WERI-Rb-1 (cell line): ENCODE measurements at regions not wholly inside any gene's neighbourhood (a gene's known extent, or its start where the extent isn't known, plus 50 kb on each side); places are given as distances from the start of the nearest gene placed in this dataset.
A peak's percentile ranks its signal among the peaks of the same experiment; 100 is the strongest.

ENCODE experiments used
- DNase-seq: peaks from one replicate; pipeline ENCODE4 v3.0.0-alpha.2; 2020
- H3K27ac ChIP-seq: fragments of 250-450 bp; sonication (Bioruptor Pico); 2 replicates; pipeline ENCODE4 v1.5.1; 2020; ENCODE audit warnings: mild to moderate bottlenecking, moderate library complexity
- H3K27me3 ChIP-seq: fragments of 250-450 bp; sonication (Bioruptor Pico); 2 replicates; pipeline ENCODE4 v1.5.1; 2021; ENCODE audit warnings: mild to moderate bottlenecking, low read depth, moderate library complexity; ENCODE audit not compliant: insufficient read depth, severe bottlenecking
- H3K36me3 ChIP-seq: fragments of 250-450 bp; sonication (Bioruptor Pico); 2 replicates; pipeline ENCODE4 v1.5.1; 2020; ENCODE audit warnings: mild to moderate bottlenecking, moderate library complexity
- H3K4me3 ChIP-seq: 2 replicates; pipeline ENCODE4 v1.5.1; 2011; ENCODE audit warnings: low read depth, mild to moderate bottlenecking, control low read depth, low read length
- H3K9me3 ChIP-seq: fragments of 250-450 bp; sonication (Bioruptor Pico); 2 replicates; pipeline ENCODE4 v1.5.1; 2021; ENCODE audit warnings: mild to moderate bottlenecking, moderate library complexity; ENCODE audit not compliant: severe bottlenecking
- TF ChIP-seq, protein P1 (sequence below): IDR thresholded peaks from 2 replicates; pipeline ENCODE4 v1.5.1; 2011; ENCODE audit warnings: low read depth, mild to moderate bottlenecking, control low read depth, inconsistent platforms, low read length

DNA sequence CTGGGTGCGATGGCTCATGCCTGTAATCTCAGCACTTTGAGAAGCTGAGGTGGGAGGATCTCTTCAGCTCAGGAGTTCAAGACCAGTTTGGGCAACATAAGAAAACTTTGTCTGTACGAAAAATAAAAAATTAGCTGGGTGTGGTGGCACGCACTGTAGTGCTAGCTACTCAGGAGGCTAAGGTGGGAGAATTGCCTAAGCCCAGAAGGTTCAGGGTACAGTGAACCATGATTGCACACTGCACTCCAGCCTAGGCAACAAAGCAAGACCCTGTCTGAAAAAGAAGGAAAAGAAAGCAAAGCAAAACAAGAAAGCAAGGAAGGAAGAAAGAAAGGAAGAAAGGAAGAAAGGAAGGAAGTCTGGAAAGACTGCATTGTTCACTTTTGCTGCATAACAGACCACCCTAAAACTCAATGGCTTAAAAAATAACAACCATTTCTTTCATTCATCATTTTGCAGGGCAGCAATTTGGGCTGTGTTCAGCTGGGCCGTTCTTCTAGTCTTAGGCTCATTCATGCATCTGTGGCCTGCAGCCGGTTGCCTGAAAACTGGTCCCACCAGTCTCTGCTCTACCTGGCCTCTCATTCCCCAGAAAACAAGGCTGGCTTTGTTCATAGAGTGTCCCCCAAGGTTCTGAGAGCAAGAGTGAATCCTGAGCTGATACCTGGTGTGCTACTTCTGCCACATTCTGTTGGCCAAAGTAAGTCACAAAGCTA lies 82.4 kb upstream of the MIER3 start:
- TF ChIP-seq, protein P1, sequence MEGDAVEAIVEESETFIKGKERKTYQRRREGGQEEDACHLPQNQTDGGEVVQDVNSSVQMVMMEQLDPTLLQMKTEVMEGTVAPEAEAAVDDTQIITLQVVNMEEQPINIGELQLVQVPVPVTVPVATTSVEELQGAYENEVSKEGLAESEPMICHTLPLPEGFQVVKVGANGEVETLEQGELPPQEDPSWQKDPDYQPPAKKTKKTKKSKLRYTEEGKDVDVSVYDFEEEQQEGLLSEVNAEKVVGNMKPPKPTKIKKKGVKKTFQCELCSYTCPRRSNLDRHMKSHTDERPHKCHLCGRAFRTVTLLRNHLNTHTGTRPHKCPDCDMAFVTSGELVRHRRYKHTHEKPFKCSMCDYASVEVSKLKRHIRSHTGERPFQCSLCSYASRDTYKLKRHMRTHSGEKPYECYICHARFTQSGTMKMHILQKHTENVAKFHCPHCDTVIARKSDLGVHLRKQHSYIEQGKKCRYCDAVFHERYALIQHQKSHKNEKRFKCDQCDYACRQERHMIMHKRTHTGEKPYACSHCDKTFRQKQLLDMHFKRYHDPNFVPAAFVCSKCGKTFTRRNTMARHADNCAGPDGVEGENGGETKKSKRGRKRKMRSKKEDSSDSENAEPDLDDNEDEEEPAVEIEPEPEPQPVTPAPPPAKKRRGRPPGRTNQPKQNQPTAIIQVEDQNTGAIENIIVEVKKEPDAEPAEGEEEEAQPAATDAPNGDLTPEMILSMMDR, result no peak
- no peak overlapping the region for H3K27ac ChIP-seq
- H3K36me3 ChIP-seq, result no peaks in the 10 kb centered on the region
- H3K4me3 ChIP-seq, result no peak overlapping the region
- no peak for DNase-seq
- no peaks in the 10 kb centered on the region for H3K9me3 ChIP-seq
- no peaks in the 10 kb centered on the region for H3K27me3 ChIP-seq

DNA sequence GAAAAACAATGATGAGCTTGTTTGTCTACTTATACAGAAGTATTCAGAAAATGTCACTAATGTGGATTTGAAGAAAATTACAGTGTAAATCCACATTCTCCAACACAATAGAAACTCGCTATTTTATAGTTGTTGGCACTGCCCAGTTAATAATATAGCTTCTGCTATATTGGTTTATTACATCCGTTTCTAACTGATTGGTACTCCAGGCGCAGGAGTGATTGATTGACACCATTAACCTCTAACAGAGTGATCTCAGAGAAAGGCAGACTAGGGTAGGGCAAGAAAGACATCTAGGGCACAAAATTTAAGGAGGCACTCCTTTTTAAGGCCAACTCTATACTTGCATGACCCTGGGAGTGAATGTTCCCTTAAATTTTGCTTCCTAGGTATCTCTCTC lies 84.0 kb upstream of the MIER3 start:
- no peaks in the 10 kb centered on the region for H3K9me3 ChIP-seq
- no peak overlapping the region for H3K27ac ChIP-seq
- no peaks in the 10 kb centered on the region for H3K36me3 ChIP-seq
- no peak for DNase-seq
- no peaks in the 10 kb centered on the region for H3K27me3 ChIP-seq
- TF ChIP-seq, protein P1, result no peak
- H3K4me3 ChIP-seq, result no peak overlapping the region

DNA sequence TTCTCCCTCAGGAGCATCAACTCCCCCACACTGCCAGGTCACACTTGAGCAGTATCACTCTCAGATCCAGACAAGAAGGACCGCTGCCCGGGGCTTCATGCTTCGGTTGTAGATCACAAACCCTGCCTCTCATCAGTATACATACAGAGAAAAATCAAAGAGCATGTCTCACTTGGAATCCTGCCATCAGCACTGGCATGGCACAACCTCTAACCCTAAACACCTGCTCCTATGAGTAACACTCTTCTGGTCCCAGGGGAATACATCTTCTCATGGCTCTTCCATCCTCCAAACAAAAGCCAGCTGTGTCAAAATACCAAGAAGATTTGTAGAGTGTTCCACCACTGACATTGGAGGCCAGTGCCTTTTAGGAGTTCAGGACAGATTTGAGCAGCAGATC lies 84.8 kb upstream of the MIER3 start:
- TF ChIP-seq, protein P1, result no peak
- no peaks in the 10 kb centered on the region for H3K27me3 ChIP-seq
- no peaks in the 10 kb centered on the region for H3K36me3 ChIP-seq
- H3K4me3 ChIP-seq, result no peak overlapping the region
- H3K27ac ChIP-seq, result no peak overlapping the region
- H3K9me3 ChIP-seq, result no peaks in the 10 kb centered on the region
- DNase-seq, result no peak

DNA sequence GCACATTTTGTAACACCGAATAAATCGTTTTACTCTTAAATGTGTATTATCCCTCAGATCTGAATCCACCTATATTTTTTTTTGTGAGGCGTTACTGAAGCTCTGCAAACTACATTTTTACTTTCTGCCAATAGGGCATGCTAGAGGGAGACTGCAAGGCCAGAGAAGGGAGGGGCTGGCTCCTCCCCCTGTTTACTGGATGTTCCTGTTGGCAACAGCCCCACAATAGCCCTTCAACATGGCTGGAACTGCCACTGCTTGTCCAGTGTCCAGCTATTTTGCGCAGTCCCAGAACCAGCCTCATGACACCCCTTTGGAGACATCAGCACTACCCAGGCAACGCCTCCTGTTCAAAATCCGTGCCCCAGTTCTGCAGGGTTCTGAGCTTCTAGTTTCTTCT lies 85.4 kb upstream of the MIER3 start:
- TF ChIP-seq, protein P1, result no peak
- Histone ChIP-seq H3K4me3 (no peak overlapping the region), H3K36me3 (no peaks in the 10 kb centered on the region), H3K27ac (no peak overlapping the region), H3K27me3 (no peaks in the 10 kb centered on the region), H3K9me3 (no peaks in the 10 kb centered on the region)
- DNase-seq, result peak; percentile 26

DNA sequence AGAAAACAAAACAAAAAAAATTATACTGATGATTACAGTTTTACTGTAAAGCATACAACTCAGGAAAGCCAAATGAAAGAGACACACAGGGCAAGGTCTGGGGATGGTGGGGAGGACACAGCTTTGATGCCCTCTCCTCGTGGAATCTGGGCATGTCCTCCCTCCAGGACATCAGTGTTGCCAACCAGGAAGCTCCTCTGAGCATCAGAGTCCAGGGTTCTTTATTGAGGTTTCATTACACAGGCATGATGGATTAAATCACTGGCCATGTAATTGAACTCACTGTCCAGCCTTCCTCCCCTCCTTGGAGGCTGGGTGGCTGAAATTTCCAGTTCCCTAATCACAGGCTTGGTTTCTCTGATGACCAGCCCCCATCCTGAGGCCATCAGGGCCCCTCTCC lies 89.6 kb upstream of the MIER3 start:
- TF ChIP-seq, protein P1, result no peak
- no peak overlapping the region for H3K27ac ChIP-seq
- no peak overlapping the region for H3K4me3 ChIP-seq
- no peaks in the 10 kb centered on the region for H3K36me3 ChIP-seq
- no peak for DNase-seq
- H3K9me3 ChIP-seq, result no peaks in the 10 kb centered on the region
- H3K27me3 ChIP-seq, result no peaks in the 10 kb centered on the region

DNA sequence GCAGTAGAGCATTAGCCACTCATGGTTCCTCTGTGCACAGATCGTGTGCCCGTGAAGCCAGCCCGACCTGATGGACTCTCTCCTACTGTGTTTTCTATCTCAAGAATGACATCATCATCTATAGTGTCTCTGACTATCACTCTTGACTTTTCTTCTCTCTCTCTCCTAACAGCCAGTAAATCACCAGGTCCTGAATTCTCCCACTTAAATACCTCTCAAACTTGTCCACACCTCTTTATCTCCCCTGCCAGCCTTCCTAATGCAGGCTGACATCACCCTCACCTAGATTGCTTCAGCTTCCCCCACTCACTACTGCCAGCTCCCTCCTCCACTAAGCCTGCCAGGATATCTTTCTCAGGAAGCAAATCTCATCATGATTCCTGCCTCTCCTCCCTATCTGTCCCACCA lies 90.6 kb upstream of the MIER3 start:
- H3K9me3 ChIP-seq, result no peaks in the 10 kb centered on the region
- no peak for DNase-seq
- H3K27me3 ChIP-seq, result no peaks in the 10 kb centered on the region
- no peak overlapping the region for H3K27ac ChIP-seq
- TF ChIP-seq, protein P1, result no peak
- no peaks in the 10 kb centered on the region for H3K36me3 ChIP-seq
- no peak overlapping the region for H3K4me3 ChIP-seq
